PC-9 (cell line): ENCODE measurements at regions not wholly inside any gene's neighbourhood (a gene's known extent, or its start where the extent isn't known, plus 50 kb on each side); places are given as distances from the start of the nearest gene placed in this dataset.

ENCODE experiments used
- BruUV-seq: library from RNA; stranded (reverse); fragments of 400-500 nt; replicated peaks from 2 replicates; lab custom pipeline; 2021; lab: Mats Ljungman, UMichigan
- CTCF ChIA-PET: fragments of 300-600 bp; sonication (Branson Sonifier 250); formaldehyde crosslinking; loops from one replicate; lab custom pipeline; 2022; ENCODE audit warnings: antibody characterized with exemption; lab: Charles Lee
- POLR2A ChIA-PET: fragments of 300-600 bp; sonication (Branson Sonifier 250); formaldehyde crosslinking; loops from one replicate; lab custom pipeline; 2022; ENCODE audit warnings: antibody characterized with exemption; ENCODE audit not compliant: unreplicated experiment; lab: Charles Lee
- DNase-seq, 2 experiments: peaks; one replicate each; pipeline versions ENCODE4 v3.0.0 to v3.0.0-alpha.2; 2015 to 2022; ENCODE audit warnings: mixed read lengths in 1 of 2
- H2AFZ ChIP-seq: fragments of 200-600 bp; sonication (generic); 2 replicates; pipeline ENCODE4 v1.8.1; 2017; ENCODE audit warnings: antibody characterized with exemption
- H3F3A ChIP-seq: fragments of 200-600 bp; sonication (generic); 2 replicates; pipeline ENCODE4 v1.8.1; 2017; ENCODE audit warnings: antibody characterized with exemption, mild to moderate bottlenecking, low read depth; ENCODE audit not compliant: insufficient read depth
- H3K27ac ChIP-seq: fragments of 200-600 bp; sonication (generic); 2 replicates; pipeline ENCODE4 v1.6.1; 2016; ENCODE audit warnings: mixed run types
- H3K27me3 ChIP-seq: fragments of 200-600 bp; sonication (generic); 2 replicates; pipeline ENCODE4 v1.6.1; 2016; ENCODE audit warnings: low read depth, mixed run types; ENCODE audit not compliant: insufficient read depth
- H3K36me3 ChIP-seq: fragments of 200-600 bp; sonication (generic); 2 replicates; pipeline ENCODE4 v1.6.1; 2016; ENCODE audit warnings: low read depth, mixed run types
- H3K4me1 ChIP-seq: fragments of 200-600 bp; sonication (generic); replicated peaks from 2 replicates; pipeline ENCODE4 v1.6.1; 2016; ENCODE audit warnings: mixed run types; ENCODE audit not compliant: insufficient read depth
- H3K4me2 ChIP-seq: fragments of 200-600 bp; sonication (generic); 2 replicates; pipeline ENCODE4 v1.6.1; 2017; ENCODE audit warnings: mixed run types
- H3K4me3 ChIP-seq: fragments of 200-600 bp; sonication (generic); 2 replicates; pipeline ENCODE4 v1.6.1; 2016; ENCODE audit warnings: mixed run types
- H3K79me2 ChIP-seq: fragments of 200-600 bp; sonication (generic); 2 replicates; pipeline ENCODE4 v1.6.1; 2017; ENCODE audit warnings: low read depth, mixed run types
- H3K9me2 ChIP-seq: fragments of 200-600 bp; sonication (generic); 2 replicates; pipeline ENCODE4 v1.8.1; 2017; ENCODE audit warnings: mild to moderate bottlenecking; ENCODE audit not compliant: insufficient read depth
- H3K9me3 ChIP-seq: fragments of 200-600 bp; sonication (generic); 2 replicates; pipeline ENCODE4 v1.8.1; 2016; ENCODE audit warnings: low read depth; ENCODE audit not compliant: insufficient read depth
- H4K20me1 ChIP-seq: fragments of 200-600 bp; sonication (generic); 2 replicates; pipeline ENCODE4 v1.8.1; 2017; ENCODE audit not compliant: insufficient read depth
- EZH2 ChIP-seq: fragments of 200-600 bp; sonication (generic); IDR thresholded peaks from 2 replicates; pipeline ENCODE4 v1.8.0; 2017; ENCODE audit warnings: antibody characterized with exemption, low read depth
- intact Hi-C: fragments of 100-400 bp; cut with micrococcal nuclease; formaldehyde crosslinking; loops from one replicate; pipeline ENCODE4 v1.10.0; 2022; ENCODE audit not compliant: unreplicated experiment
- TF ChIP-seq, protein P1 (sequence below): fragments of 200-600 bp; sonication (generic); conservative IDR thresholded peaks from 2 replicates; pipeline ENCODE4 v1.6.1; 2017; ENCODE audit warnings: mixed run types, antibody characterized with exemption, mild to moderate bottlenecking, moderate library complexity

DNA sequence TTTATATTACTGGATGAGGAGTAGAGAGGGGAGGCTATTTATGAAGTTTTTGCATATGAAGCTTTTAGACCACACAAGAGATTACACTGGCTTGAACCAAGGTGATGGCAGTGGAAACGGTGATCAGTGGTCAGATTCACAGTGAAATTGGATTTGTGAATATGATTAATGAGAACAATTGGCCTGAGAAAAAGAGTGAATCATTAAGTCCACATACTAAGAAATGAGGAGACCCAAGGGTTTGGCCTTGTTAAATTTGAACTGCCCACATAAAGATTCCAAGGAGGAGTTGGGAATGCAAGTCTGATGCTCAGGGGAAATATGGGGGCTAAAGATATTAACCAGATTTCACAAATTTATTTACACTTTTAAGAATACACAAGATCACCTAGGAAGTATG, 155.3 kb upstream of the ADGRL3 start:
- no peak for DNase-seq
- no peaks in the 10 kb centered on the region for H3K36me3 ChIP-seq
- H3K9me2 ChIP-seq, result no peaks in the 10 kb centered on the region
- POLR2A ChIA-PET, result interaction anchor here (0.6 kb wide), 1 partner anchor 11 kb away, joined by 3 read pairs; no protein-coding TSS in a partner anchor
- H2AFZ ChIP-seq, result no peak overlapping the region
- no peaks in the 10 kb centered on the region for H3F3A ChIP-seq
- no peaks in the 10 kb centered on the region for H3K27me3 ChIP-seq
- no peak overlapping the region for H3K27ac ChIP-seq
- intact Hi-C loops, result no loop called here
- no peaks in the 10 kb centered on the region for H3K9me3 ChIP-seq
- no peaks in the 10 kb centered on the region for H3K4me1 ChIP-seq
- no peak overlapping the region for H3K4me3 ChIP-seq
- TF ChIP-seq, protein P1, sequence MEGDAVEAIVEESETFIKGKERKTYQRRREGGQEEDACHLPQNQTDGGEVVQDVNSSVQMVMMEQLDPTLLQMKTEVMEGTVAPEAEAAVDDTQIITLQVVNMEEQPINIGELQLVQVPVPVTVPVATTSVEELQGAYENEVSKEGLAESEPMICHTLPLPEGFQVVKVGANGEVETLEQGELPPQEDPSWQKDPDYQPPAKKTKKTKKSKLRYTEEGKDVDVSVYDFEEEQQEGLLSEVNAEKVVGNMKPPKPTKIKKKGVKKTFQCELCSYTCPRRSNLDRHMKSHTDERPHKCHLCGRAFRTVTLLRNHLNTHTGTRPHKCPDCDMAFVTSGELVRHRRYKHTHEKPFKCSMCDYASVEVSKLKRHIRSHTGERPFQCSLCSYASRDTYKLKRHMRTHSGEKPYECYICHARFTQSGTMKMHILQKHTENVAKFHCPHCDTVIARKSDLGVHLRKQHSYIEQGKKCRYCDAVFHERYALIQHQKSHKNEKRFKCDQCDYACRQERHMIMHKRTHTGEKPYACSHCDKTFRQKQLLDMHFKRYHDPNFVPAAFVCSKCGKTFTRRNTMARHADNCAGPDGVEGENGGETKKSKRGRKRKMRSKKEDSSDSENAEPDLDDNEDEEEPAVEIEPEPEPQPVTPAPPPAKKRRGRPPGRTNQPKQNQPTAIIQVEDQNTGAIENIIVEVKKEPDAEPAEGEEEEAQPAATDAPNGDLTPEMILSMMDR, result no peak
- TF ChIP-seq EZH2, result no peak
- H4K20me1 ChIP-seq, result no peaks in the 10 kb centered on the region
- H3K79me2 ChIP-seq, result no peaks in the 10 kb centered on the region
- no TSS peak for BruUV-seq
- CTCF ChIA-PET, result no interaction called here
- H3K4me2 ChIP-seq, result no peak overlapping the region

DNA sequence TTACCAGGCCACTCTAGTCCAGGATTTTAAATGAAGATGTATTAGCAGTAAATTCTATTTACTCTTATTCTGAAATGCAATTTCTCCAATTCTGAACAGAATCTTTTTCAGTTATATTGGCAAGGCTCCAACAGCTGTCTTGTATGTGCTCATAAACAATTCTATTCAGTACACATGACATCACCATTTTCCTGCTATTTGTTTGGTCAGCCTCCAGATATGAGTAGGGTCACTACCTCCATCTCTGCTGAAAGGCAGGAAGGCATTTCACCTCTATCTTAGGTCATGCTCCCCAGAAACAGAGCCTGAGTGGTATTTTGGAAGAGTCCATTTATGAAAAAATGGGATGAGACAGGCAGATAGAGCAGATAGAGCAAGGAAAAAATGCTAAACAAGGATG, 151.1 kb upstream of the ADGRL3 start:
- H2AFZ ChIP-seq, result no peak overlapping the region
- DNase-seq, result no peak
- no peaks in the 10 kb centered on the region for H3K79me2 ChIP-seq
- H3K27me3 ChIP-seq, result no peaks in the 10 kb centered on the region
- no peaks in the 10 kb centered on the region for H3K9me3 ChIP-seq
- CTCF ChIA-PET, result no interaction called here
- H3K4me3 ChIP-seq, result no peak overlapping the region
- POLR2A ChIA-PET, result no interaction called here
- no peaks in the 10 kb centered on the region for H3K36me3 ChIP-seq
- H3K9me2 ChIP-seq, result no peaks in the 10 kb centered on the region
- no TSS peak for BruUV-seq
- no peaks in the 10 kb centered on the region for H4K20me1 ChIP-seq
- H3F3A ChIP-seq, result no peaks in the 10 kb centered on the region
- no peak overlapping the region for H3K4me2 ChIP-seq
- intact Hi-C loops, result no loop called here
- no peak overlapping the region for H3K27ac ChIP-seq
- TF ChIP-seq EZH2, result no peak
- TF ChIP-seq, protein P1, result no peak
- H3K4me1 ChIP-seq, result no peaks in the 10 kb centered on the region

DNA sequence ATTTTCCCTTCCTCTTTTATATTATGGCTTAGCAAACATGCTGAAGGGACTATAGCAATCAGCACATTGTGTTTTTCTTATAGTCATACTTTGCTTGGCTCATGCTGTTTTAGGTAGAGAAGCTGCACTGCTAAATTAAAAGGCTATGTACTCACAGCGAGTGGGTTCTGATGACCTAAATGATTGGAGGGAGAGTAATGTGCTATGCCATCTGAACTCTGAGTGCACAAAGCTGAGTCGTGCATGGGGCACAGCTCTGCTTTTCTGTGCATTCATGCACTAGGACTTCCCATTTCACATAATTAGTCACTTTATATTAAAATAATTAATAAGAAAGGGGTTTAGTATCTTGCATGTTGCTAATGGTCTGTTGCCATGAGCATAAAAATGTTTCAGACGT, 132.7 kb upstream of the ADGRL3 start:
- Histone ChIP-seq H2AFZ (no peak overlapping the region), H3K9me3 (no peaks in the 10 kb centered on the region), H3K9me2 (no peaks in the 10 kb centered on the region), H3K27me3 (no peaks in the 10 kb centered on the region), H4K20me1 (no peaks in the 10 kb centered on the region), H3F3A (no peaks in the 10 kb centered on the region), H3K79me2 (no peaks in the 10 kb centered on the region), H3K4me2 (no peak overlapping the region), H3K4me1 (no peaks in the 10 kb centered on the region), H3K4me3 (no peak overlapping the region), H3K36me3 (no peaks in the 10 kb centered on the region), H3K27ac (no peak overlapping the region)
- POLR2A ChIA-PET, result no interaction called here
- intact Hi-C loops, result no loop called here
- no TSS peak for BruUV-seq
- TF ChIP-seq, protein P1, result no peak
- no peak for TF ChIP-seq EZH2
- no peak for DNase-seq
- CTCF ChIA-PET, result no interaction called here
